ENCODE measurements at regions not wholly inside any gene's neighbourhood (a gene's known extent, or its start where the extent isn't known, plus 50 kb on each side); places are given as distances from the start of the nearest gene placed in this dataset.
"Not testable (repeated sequence)": the region's sequence is repeated elsewhere in the genome, so short reads cannot be mapped to it uniquely, and the experiment has no call there.

DNA sequence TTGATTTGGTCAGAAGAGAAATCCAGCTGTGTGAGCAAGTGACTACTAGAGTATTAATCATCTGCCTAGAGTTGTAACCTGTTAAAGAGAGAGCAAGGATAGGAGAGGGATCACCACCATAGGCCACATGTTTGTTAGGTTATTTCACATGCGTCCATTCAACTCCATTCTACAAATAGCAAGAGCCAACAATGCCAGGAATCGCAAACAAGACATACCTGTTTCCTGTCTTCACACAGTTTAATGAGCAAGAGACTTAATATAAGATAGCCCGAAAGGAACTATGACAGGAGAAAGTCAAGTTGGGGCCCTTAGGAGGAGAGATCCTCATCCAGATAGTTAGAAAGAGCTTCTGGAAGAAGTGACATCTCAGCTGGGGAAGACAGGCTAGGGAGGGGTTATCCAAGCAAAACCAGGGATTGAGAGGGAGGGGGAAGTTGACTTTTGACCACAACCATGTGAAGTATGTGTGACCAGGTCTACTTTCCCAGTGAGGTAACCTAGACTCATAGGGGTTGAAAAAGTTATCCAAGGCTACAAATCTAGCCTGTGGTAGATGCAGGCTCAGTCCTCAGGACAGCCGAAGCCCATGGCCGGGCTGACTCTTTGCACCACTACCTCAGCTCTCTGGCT, 147.4 kb downstream of the ALDH8A1 start:
- Mint-ChIP-seq H3K4me1 (ENCODE audit: insufficient read depth, unreplicated experiment) (peaks cover 6% of the 10 kb centered on the region), H3K4me3 (ENCODE audit: unreplicated experiment) (no peak overlapping the region), H3K36me3 (ENCODE audit: insufficient read depth, unreplicated experiment) (no peaks in the 10 kb centered on the region), H3K27me3 (ENCODE audit: insufficient read depth, unreplicated experiment) (no peaks in the 10 kb centered on the region), H3K9me3 (ENCODE audit: unreplicated experiment) (no peaks in the 10 kb centered on the region), H3K27ac (ENCODE audit: low read depth, unreplicated experiment) (no peak overlapping the region)
- ChIA-PET CTCF (interaction anchor here (0.6 to 1.0 kb wide), 3 partner anchors 11 to 62 kb away, joined by 3 to 5 read pairs (median 4); no protein-coding TSS in a partner anchor), POLR2A (interaction anchor here (0.6 kb wide), 1 partner anchor 152 kb away, joined by 3 read pairs; no protein-coding TSS in a partner anchor)
- BruUV-seq (replicated peaks), result no TSS peak
- DNase-seq (ENCODE audit: unreplicated experiment), result no peak
- TF ChIP-seq, protein P1, sequence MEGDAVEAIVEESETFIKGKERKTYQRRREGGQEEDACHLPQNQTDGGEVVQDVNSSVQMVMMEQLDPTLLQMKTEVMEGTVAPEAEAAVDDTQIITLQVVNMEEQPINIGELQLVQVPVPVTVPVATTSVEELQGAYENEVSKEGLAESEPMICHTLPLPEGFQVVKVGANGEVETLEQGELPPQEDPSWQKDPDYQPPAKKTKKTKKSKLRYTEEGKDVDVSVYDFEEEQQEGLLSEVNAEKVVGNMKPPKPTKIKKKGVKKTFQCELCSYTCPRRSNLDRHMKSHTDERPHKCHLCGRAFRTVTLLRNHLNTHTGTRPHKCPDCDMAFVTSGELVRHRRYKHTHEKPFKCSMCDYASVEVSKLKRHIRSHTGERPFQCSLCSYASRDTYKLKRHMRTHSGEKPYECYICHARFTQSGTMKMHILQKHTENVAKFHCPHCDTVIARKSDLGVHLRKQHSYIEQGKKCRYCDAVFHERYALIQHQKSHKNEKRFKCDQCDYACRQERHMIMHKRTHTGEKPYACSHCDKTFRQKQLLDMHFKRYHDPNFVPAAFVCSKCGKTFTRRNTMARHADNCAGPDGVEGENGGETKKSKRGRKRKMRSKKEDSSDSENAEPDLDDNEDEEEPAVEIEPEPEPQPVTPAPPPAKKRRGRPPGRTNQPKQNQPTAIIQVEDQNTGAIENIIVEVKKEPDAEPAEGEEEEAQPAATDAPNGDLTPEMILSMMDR (IDR thresholded peaks at IDR 0.05; ENCODE audit: unreplicated experiment), result no peak
- intact Hi-C loops (cut with micrococcal nuclease), result no loop called here

DNA sequence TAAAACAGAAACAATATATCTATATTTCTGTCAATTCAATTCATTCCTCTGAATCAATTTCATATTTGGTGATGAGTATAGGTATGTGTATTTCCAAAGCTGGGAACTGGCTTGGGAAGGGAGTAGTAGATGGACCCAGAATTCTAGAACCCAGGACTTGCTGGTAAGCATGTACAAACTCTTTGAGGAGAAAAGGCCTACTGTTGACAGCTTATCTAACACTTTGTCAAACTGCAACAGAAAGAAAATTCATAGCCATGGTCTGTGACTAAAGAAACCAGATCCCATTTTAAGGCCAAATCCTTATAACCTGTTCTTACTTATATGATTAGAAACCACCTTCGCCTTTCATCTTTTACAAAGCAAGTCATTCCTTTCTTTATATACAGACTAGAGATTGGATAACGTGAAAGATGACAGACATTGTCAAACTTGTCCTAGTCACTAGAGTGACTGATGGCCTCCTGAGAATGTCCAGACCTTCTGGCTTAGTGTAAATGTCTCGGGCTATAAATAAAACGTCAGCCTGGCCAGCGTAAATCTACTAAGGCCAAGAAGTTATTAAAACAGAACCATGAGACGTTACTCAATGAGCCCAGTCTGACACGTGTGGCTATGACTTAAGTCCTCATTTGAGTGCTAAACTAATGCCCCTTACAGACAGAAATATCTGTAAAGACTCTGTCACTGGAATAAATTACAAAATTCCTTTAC, 152.3 kb downstream of the ALDH8A1 start:
- Mint-ChIP-seq H3K4me3 (ENCODE audit: unreplicated experiment) (no peak overlapping the region), H3K4me1 (ENCODE audit: insufficient read depth, unreplicated experiment) (peaks cover 4% of the 10 kb centered on the region), H3K27me3 (ENCODE audit: insufficient read depth, unreplicated experiment) (no peaks in the 10 kb centered on the region), H3K9me3 (ENCODE audit: unreplicated experiment) (peaks cover 7% of the 10 kb centered on the region), H3K36me3 (ENCODE audit: insufficient read depth, unreplicated experiment) (no peaks in the 10 kb centered on the region), H3K27ac (ENCODE audit: low read depth, unreplicated experiment) (no peak overlapping the region)
- TF ChIP-seq, protein P1 (IDR thresholded peaks at IDR 0.05; ENCODE audit: unreplicated experiment), result no peak
- DNase-seq (ENCODE audit: unreplicated experiment), result no peak
- CTCF ChIA-PET, result interaction anchor here (0.6 kb wide), 1 partner anchor 1826 kb away, joined by 3 read pairs; no protein-coding TSS in a partner anchor
- POLR2A ChIA-PET, result no interaction called here
- intact Hi-C loops (cut with micrococcal nuclease), result no loop called here
- no TSS peak for BruUV-seq (replicated peaks)

DNA sequence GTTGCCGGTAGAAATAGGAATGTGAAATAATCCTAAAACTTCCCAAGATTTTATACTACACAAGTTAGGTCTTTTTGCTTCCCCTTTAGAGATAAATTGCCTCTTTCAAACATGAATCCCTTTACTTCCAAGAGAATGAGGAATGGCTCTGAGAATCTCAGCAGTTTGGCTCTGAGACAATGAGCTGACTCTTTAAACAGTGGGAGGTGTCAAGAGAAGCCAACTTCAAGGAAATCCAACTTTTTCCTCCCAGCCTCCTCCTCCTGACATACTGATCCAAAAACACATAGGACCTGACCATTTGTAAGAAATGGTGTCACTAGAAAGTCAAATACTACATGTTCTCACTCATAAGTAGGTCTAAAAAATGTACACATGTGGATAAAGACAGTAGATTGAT, 154.2 kb downstream of the ALDH8A1 start:
- CTCF ChIA-PET, result interaction anchor here (0.7 to 1.2 kb wide), 2 partner anchors 26 to 673 kb away, joined by 3 to 4 read pairs; no protein-coding TSS in a partner anchor
- no peak for DNase-seq (ENCODE audit: unreplicated experiment)
- no peaks in the 10 kb centered on the region for H3K27me3 Mint-ChIP-seq (ENCODE audit: insufficient read depth, unreplicated experiment)
- no peaks in the 10 kb centered on the region for H3K36me3 Mint-ChIP-seq (ENCODE audit: insufficient read depth, unreplicated experiment)
- no TSS peak for BruUV-seq (replicated peaks)
- no peak overlapping the region for H3K27ac Mint-ChIP-seq (ENCODE audit: low read depth, unreplicated experiment)
- no peak overlapping the region for H3K4me3 Mint-ChIP-seq (ENCODE audit: unreplicated experiment)
- POLR2A ChIA-PET, result no interaction called here
- peaks cover 24% of the 10 kb centered on the region for H3K9me3 Mint-ChIP-seq (ENCODE audit: unreplicated experiment)
- TF ChIP-seq, protein P1 (IDR thresholded peaks at IDR 0.05; ENCODE audit: unreplicated experiment), result no peak
- no peaks in the 10 kb centered on the region for H3K4me1 Mint-ChIP-seq (ENCODE audit: insufficient read depth, unreplicated experiment)
- intact Hi-C loops (cut with micrococcal nuclease), result no loop called here

DNA sequence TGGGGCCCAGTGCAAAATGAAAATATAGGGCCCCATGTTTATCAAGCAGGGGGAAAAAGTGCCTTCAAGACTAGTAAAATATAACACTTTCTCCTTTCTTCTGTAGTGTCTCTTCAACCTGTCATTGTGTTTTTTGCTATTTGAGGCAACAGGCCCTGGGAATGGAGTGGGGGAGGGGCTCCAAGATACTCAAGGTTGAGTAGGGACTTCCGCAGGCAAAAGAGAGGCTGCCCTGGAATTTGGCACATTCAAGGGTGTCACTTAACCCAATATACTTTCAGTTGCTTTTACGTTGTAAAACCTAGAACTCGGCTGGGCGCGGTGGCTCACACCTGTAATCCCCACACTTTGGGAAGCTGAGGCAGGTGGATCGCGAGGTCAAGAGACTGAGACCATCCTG, 154.9 kb downstream of the ALDH8A1 start:
- H3K4me3 Mint-ChIP-seq (ENCODE audit: unreplicated experiment), result no peak overlapping the region
- POLR2A ChIA-PET, result interaction anchor here (0.8 kb wide), 1 partner anchor 22 kb away, joined by 4 read pairs; no protein-coding TSS in a partner anchor
- no peak overlapping the region for H3K27ac Mint-ChIP-seq (ENCODE audit: low read depth, unreplicated experiment)

DNA sequence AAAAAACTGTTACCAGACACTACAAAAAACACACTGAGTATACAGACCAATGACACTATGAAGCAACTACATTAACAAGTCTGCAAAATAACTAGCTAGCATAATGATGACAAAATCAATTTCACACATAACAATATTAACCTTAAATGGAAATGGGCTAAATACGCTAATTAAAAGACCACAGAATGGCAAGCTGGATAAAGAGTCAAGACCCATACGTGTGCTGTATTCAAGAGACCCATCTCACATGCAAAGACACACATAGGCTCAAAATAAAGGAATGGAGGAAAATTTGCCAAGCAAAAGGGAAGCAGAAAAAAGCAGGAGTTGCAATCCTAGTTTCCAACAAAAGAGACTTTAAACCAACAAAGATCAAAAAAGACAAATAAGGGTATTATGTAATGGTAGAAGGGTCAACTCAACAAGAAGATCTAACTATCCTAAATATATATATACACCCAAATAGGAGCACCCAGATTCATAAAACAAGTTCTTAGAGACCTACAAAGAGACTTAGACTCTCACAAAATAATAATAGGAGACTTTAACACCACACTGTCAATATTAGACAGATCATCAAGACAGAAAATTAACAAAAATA, 158.6 kb downstream of the ALDH8A1 start:
- DNase-seq (ENCODE audit: unreplicated experiment); H3K27ac Mint-ChIP-seq (ENCODE audit: low read depth, unreplicated experiment); BruUV-seq (replicated peaks); H3K27me3 Mint-ChIP-seq (ENCODE audit: insufficient read depth, unreplicated experiment); intact Hi-C loops (cut with micrococcal nuclease); H3K4me1 Mint-ChIP-seq (ENCODE audit: insufficient read depth, unreplicated experiment); H3K4me3 Mint-ChIP-seq (ENCODE audit: unreplicated experiment); CTCF ChIA-PET; H3K36me3 Mint-ChIP-seq (ENCODE audit: insufficient read depth, unreplicated experiment): not testable (repeated sequence)
- POLR2A ChIA-PET, result interaction anchor here (0.7 kb wide), 1 partner anchor 101 kb away, joined by 4 read pairs; no protein-coding TSS in a partner anchor
- peaks cover 31% of the 10 kb centered on the region for H3K9me3 Mint-ChIP-seq (ENCODE audit: unreplicated experiment)

More for the DNA sequence above, 154.9 kb downstream of the ALDH8A1 start:
- no peak for DNase-seq (ENCODE audit: unreplicated experiment)
- Mint-ChIP-seq H3K9me3 (ENCODE audit: unreplicated experiment) (peaks cover 31% of the 10 kb centered on the region), H3K36me3 (ENCODE audit: insufficient read depth, unreplicated experiment) (no peaks in the 10 kb centered on the region), H3K27me3 (ENCODE audit: insufficient read depth, unreplicated experiment) (no peaks in the 10 kb centered on the region), H3K4me1 (ENCODE audit: insufficient read depth, unreplicated experiment) (no peaks in the 10 kb centered on the region)
- TF ChIP-seq, protein P1 (IDR thresholded peaks at IDR 0.05; ENCODE audit: unreplicated experiment), result no peak
- intact Hi-C loops (cut with micrococcal nuclease), result no loop called here
- CTCF ChIA-PET, result interaction anchor here (0.7 to 1.2 kb wide), 2 partner anchors 27 to 672 kb away, joined by 3 to 4 read pairs; no protein-coding TSS in a partner anchor
- BruUV-seq (replicated peaks), result no TSS peak

Data from MCF 10A (cell line).